Fibroblast of lung (primary cell): ENCODE measurements at regions not wholly inside any gene's neighbourhood (a gene's known extent, or its start where the extent isn't known, plus 50 kb on each side); places are given as distances from the start of the nearest gene placed in this dataset.

Source experiments
- DNase-seq, 2 donors: peaks; one replicate each; pipeline versions ENCODE4 v3.0.0 to v3.0.0-alpha.2; 2010; ENCODE audit warnings: low read depth in 2 of 2
- H2AFZ ChIP-seq: 2 replicates; pipeline ENCODE4 v1.5.1; 2012; ENCODE audit warnings: low read length, control low read depth, inconsistent platforms
- H3K27ac ChIP-seq: 2 replicates; pipeline ENCODE4 v1.5.1; 2011; ENCODE audit warnings: low read length, control low read depth; ENCODE audit not compliant: insufficient read depth
- H3K27me3 ChIP-seq: 2 replicates; pipeline ENCODE4 v1.5.1; 2011; ENCODE audit warnings: mild to moderate bottlenecking, low read length; ENCODE audit not compliant: control insufficient read depth, insufficient read depth
- H3K36me3 ChIP-seq: 2 replicates; pipeline ENCODE4 v1.5.1; 2011; ENCODE audit warnings: low read length; ENCODE audit not compliant: control insufficient read depth, insufficient read depth
- H3K4me1 ChIP-seq: 2 replicates; pipeline ENCODE4 v1.5.1; 2011; ENCODE audit warnings: low read length; ENCODE audit not compliant: control insufficient read depth, insufficient read depth; ENCODE audit errors: extremely low read depth
- H3K4me2 ChIP-seq: 2 replicates; pipeline ENCODE4 v1.5.1; 2011; ENCODE audit warnings: low read length, control low read depth; ENCODE audit not compliant: insufficient read depth; ENCODE audit errors: extremely low read depth
- H3K4me3 ChIP-seq, 4 experiments: fragments of 200-600 bp in 1 of 4; sonication (generic) in 1 of 4; replicated peaks in 1 of 4; 2 replicates each; pipeline ENCODE4 v1.5.1; 2011 to 2016; ENCODE audit warnings: low read length in 4 of 4, low read depth in 3 of 4, mild to moderate bottlenecking in 3 of 4, control low read depth in 2 of 4, inconsistent platforms in 1 of 4, mixed read lengths in 1 of 4; ENCODE audit not compliant: insufficient read depth in 1 of 4; ENCODE audit errors: control extremely low read depth in 1 of 4
- H3K79me2 ChIP-seq: 2 replicates; pipeline ENCODE4 v1.5.1; 2012; ENCODE audit warnings: mild to moderate bottlenecking, low read length, inconsistent platforms; ENCODE audit not compliant: control insufficient read depth, insufficient read depth
- H3K9ac ChIP-seq: 2 replicates; pipeline ENCODE4 v1.5.1; 2011; ENCODE audit warnings: mild to moderate bottlenecking, low read length, control low read depth; ENCODE audit not compliant: insufficient read depth
- H3K9me3 ChIP-seq: 2 replicates; pipeline ENCODE4 v1.5.1; 2012; ENCODE audit warnings: low read depth, low read length; ENCODE audit not compliant: control insufficient read depth, insufficient read depth
- H4K20me1 ChIP-seq: 2 replicates; pipeline ENCODE4 v1.5.1; 2011; ENCODE audit warnings: low read length; ENCODE audit not compliant: control insufficient read depth, insufficient read depth; ENCODE audit errors: extremely low read depth
- CTCF ChIP-seq, 2 donors: IDR thresholded peaks in 1 of 2; conservative IDR thresholded peaks in 1 of 2; 1 replicate in 1 of 2; 2 replicates in 1 of 2; pipeline ENCODE4 v1.5.1; 2011 to 2012; ENCODE audit warnings: low read length in 2 of 2, control low read depth in 1 of 2, inconsistent platforms in 1 of 2, low read depth in 1 of 2, mild to moderate bottlenecking in 1 of 2
- EZH2 ChIP-seq: IDR thresholded peaks from 2 replicates; pipeline ENCODE4 v1.5.1; 2012; ENCODE audit warnings: low read length, control low read depth, mild to moderate bottlenecking; ENCODE audit errors: missing control alignments

- H3K9ac ChIP-seq: no peak overlapping the region
- H2AFZ ChIP-seq: no peak overlapping the region
- no peaks in the 10 kb centered on the region for H3K79me2 ChIP-seq
- no peak overlapping the region for H3K27ac ChIP-seq
- H3K4me3 ChIP-seq: no peak overlapping the region
- no peak overlapping the region for H3K4me2 ChIP-seq
- TF ChIP-seq CTCF (conservative IDR thresholded peaks at IDR 0.05 in 1 of 2, IDR thresholded peaks at IDR 0.05 in 1 of 2; ENCODE audit: low read depth in 1 of 2, low read length in 2 of 2): no peak
- TF ChIP-seq EZH2: no peak
- H3K4me1 ChIP-seq: no peaks in the 10 kb centered on the region
- DNase-seq: no peak
- no peaks in the 10 kb centered on the region for H3K9me3 ChIP-seq
- no peaks in the 10 kb centered on the region for H3K27me3 ChIP-seq
- no peaks in the 10 kb centered on the region for H4K20me1 ChIP-seq
- H3K36me3 ChIP-seq: no peaks in the 10 kb centered on the region
Observed at GRCh38 chr6:4302524-4302923, 167.1 kb upstream of the ECI2 start.

GRCh38 chr6:4301871-4302270 is 166.5 kb upstream of the ECI2 start:
- no peak overlapping the region for H3K9ac ChIP-seq
- no peaks in the 10 kb centered on the region for H3K36me3 ChIP-seq
- H3K9me3 ChIP-seq: no peaks in the 10 kb centered on the region
- H3K27ac ChIP-seq: no peak overlapping the region
- TF ChIP-seq EZH2 (no peak), CTCF (conservative IDR thresholded peaks at IDR 0.05 in 1 of 2, IDR thresholded peaks at IDR 0.05 in 1 of 2; ENCODE audit: low read depth in 1 of 2, low read length in 2 of 2) (no peak)
- no peak overlapping the region for H3K4me2 ChIP-seq
- no peaks in the 10 kb centered on the region for H4K20me1 ChIP-seq
- DNase-seq: no peak
- no peaks in the 10 kb centered on the region for H3K79me2 ChIP-seq
- no peak overlapping the region for H3K4me3 ChIP-seq
- no peaks in the 10 kb centered on the region for H3K4me1 ChIP-seq
- H3K27me3 ChIP-seq: no peaks in the 10 kb centered on the region
- no peak overlapping the region for H2AFZ ChIP-seq

- Histone ChIP-seq H3K4me3 (no peak overlapping the region), H3K9ac (no peak overlapping the region), H2AFZ (no peak overlapping the region), H3K9me3 (no peaks in the 10 kb centered on the region), H3K79me2 (no peaks in the 10 kb centered on the region), H3K27ac (no peak overlapping the region), H3K4me2 (no peak overlapping the region), H3K27me3 (no peaks in the 10 kb centered on the region), H3K36me3 (no peaks in the 10 kb centered on the region), H4K20me1 (no peaks in the 10 kb centered on the region), H3K4me1 (no peaks in the 10 kb centered on the region)
- no peak for DNase-seq
- no peak for TF ChIP-seq CTCF (conservative IDR thresholded peaks at IDR 0.05 in 1 of 2, IDR thresholded peaks at IDR 0.05 in 1 of 2; ENCODE audit: low read depth in 1 of 2, low read length in 2 of 2)
- TF ChIP-seq EZH2: no peak
Observed at GRCh38 chr6:4300917-4301316, 165.5 kb upstream of the ECI2 start.
